DMS 273 treated with DMSO at 0.1 percent for 48 hours (cell line): ENCODE measurements at regions not wholly inside any gene's neighbourhood (a gene's known extent, or its start where the extent isn't known, plus 50 kb on each side); places are given as distances from the start of the nearest gene placed in this dataset.
"Not testable (repeated sequence)": the region's sequence is repeated elsewhere in the genome, so short reads cannot be mapped to it uniquely, and the experiment has no call there.

ENCODE experiments used
- DNase-seq: peaks from one replicate; lab custom pipeline; 2025; lab: John Stamatoyannopoulos, UW

DNA sequence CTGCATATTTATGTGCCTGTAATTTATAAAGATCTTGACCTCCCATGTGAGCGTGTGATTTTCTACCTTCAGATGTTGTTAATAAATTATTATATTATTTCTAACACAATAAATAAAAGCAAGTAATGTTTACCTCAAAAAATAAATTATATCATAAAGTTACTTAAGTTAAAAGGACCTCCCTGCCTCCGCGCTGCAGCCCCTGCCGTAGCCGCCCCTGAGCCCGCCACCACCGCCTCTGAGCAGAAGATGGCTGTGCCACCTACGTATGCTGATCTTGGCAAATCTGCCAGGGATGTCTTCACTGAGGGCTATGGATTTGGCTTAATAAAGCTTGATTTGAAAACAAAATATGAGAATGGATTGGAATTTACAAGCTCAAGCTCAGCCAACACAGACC is 119.6 kb upstream of the BRWD3 start:
- DNase-seq, result no peak

DNA sequence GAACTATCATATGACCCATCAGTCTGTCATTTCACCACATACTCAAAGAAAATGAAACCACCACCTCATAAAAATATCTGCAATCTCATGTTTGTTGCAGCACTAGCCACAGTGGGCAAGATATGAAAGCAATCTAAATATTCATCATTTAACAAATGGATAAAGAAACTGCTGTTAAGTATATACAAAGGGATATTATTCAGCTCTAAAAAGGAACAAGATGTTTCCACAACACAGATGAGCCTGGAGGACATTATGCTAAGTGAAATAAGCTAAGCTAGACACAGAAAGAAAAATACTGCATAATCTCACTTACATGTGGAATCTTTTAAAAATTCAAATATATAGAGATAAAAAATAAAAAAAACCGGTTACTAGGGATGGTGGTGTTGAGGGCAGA is 108.2 kb upstream of the BRWD3 start:
- no peak for DNase-seq

DNA sequence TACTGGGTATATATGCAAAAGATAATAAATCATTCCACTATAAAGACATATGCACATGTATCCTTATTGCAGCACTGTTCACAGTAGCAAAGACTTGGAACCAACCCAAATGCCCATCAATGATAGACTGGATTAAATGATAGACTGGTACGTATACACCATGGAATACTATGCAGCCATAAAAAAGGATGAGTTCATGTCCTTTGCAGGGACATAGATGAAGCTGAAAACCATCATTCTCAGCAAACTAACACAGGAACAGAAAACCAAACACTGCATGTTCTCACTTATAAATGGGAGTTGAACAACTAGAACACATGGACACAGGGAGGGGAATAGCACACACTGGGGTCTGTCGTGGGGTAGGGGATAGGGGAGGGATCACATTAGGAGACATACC is 102.7 kb upstream of the BRWD3 start:
- DNase-seq, result not testable (repeated sequence)

DNA sequence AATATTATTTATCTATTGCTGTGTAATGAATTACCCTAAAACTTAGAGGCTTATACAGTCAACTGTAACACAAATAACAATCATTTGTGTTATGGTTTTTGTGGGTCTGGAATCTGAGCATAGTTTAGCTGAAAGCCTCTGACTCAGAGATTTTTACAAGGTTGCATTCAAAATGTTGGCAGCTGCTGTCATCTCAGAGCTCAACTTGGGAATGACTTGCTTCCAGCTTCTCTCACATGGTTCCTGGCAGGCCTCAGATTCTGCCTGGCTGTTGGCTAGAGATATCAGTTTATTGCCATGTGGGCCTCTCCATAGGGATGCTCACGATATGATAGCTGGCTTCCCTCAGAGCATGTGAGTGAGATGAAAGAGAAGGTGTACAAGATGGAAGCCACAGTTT is 70.2 kb upstream of the BRWD3 start:
- DNase-seq, result no peak

- no peak for DNase-seq
Measured at GRCh38 chrX:80879143-80879542, 69.5 kb upstream of the BRWD3 start.

DNA sequence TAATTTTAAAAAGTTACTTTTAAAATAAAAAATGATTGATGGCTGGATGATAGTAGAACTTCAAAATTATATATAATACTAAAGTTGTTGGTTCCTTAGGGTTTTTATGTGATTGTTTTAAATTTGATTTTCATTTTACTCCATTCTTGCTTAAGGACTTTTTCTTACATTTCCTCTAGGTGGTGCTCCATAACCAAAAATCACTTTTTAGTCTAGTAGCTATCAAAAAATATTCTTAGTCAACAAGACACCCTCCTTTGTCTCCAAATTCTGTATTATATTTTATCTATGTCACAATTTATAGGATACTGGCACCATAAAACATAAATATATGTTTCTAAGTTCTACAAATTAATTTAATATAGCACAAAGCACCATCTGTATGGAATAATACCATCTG is 67.2 kb upstream of the BRWD3 start:
- DNase-seq, result peak; percentile 10
